H1 (cell line): ENCODE measurements at regions not wholly inside any gene's neighbourhood (a gene's known extent, or its start where the extent isn't known, plus 50 kb on each side); places are given as distances from the start of the nearest gene placed in this dataset.

Source experiments
- CTCF ChIA-PET: fragments of 300-600 bp; sonication (Branson Sonifier 250); formaldehyde crosslinking; loops from one replicate; lab custom pipeline; 2021; ENCODE audit not compliant: partially characterized antibody; lab: Charles Lee
- POLR2A ChIA-PET: fragments of 300-600 bp; sonication (Branson Sonifier 250); formaldehyde crosslinking; loops from one replicate; lab custom pipeline; 2021; ENCODE audit warnings: inconsistent platforms; ENCODE audit not compliant: partially characterized antibody; lab: Charles Lee
- DNase-seq, 2 experiments: peaks; one replicate each; pipeline versions ENCODE4 v3.0.0 to v3.0.0-alpha.2; 2010 to 2022; ENCODE audit warnings: low spot score in 2 of 2, low read depth in 1 of 2, mixed read lengths in 1 of 2
- FAIRE-seq: peaks from 2 replicates; lab custom pipeline; 2011; peaks lifted over from hg19 to GRCh38; lab: Jason Lieb, UNC
- H2AFZ ChIP-seq: 2 replicates; pipeline ENCODE4 v1.8.1; 2012; ENCODE audit warnings: low read length, inconsistent platforms
- H2AK5ac ChIP-seq: 2 replicates; pipeline ENCODE4 v1.6.1; 2013; ENCODE audit warnings: low read depth, low read length
- H2BK120ac ChIP-seq: replicated peaks from 2 replicates; pipeline ENCODE3; 2013; ENCODE audit warnings: low read depth, low read length, inconsistent platforms
- H2BK12ac ChIP-seq: 2 replicates; pipeline ENCODE4 v1.6.1; 2013; ENCODE audit warnings: low read depth, low read length
- H2BK15ac ChIP-seq: 2 replicates; pipeline ENCODE4 v1.6.1; 2013; ENCODE audit warnings: low read length
- H2BK20ac ChIP-seq: 2 replicates; pipeline ENCODE4 v1.6.1; 2013; ENCODE audit warnings: low read length
- H2BK5ac ChIP-seq: 2 replicates; pipeline ENCODE4 v1.6.1; 2013; ENCODE audit warnings: low read depth, low read length
- H3K14ac ChIP-seq: 2 replicates; pipeline ENCODE4 v1.6.1; 2013; ENCODE audit warnings: inconsistent platforms; ENCODE audit not compliant: insufficient read length
- H3K18ac ChIP-seq: 2 replicates; pipeline ENCODE4 v1.6.1; 2013; ENCODE audit warnings: low read length; ENCODE audit errors: extremely low read depth
- H3K23ac ChIP-seq: 2 replicates; pipeline ENCODE4 v1.6.1; 2013; ENCODE audit warnings: inconsistent platforms; ENCODE audit not compliant: insufficient read length
- H3K23me2 ChIP-seq: 2 replicates; pipeline ENCODE4 v1.6.1; 2013; ENCODE audit warnings: low read depth, low read length
- H3K27ac ChIP-seq: 2 replicates; pipeline ENCODE4 v1.6.1; 2011; ENCODE audit warnings: low read depth, low read length, inconsistent platforms
- H3K27me3 ChIP-seq, 4 experiments: replicated peaks in 1 of 4; 1 replicate in 1 of 4; 2 replicates in 3 of 4; pipeline versions ENCODE4 v1.6.1 to v1.8.1; 2011 to 2013; ENCODE audit warnings: low read length in 3 of 4, mild to moderate bottlenecking in 3 of 4, inconsistent platforms in 2 of 4, mixed read lengths in 2 of 4, moderate library complexity in 1 of 4; ENCODE audit not compliant: control insufficient read depth in 3 of 4, insufficient read depth in 3 of 4; ENCODE audit errors: extremely low read depth in 1 of 4
- H3K36me3 ChIP-seq, 4 experiments: 2 replicates each; pipeline versions ENCODE4 v1.6.1 to v1.8.1; 2011 to 2013; ENCODE audit warnings: mild to moderate bottlenecking in 4 of 4, low read length in 3 of 4, moderate library complexity in 2 of 4, control low read depth in 1 of 4, inconsistent platforms in 1 of 4; ENCODE audit not compliant: insufficient read depth in 4 of 4, control insufficient read depth in 2 of 4
- H3K4ac ChIP-seq: replicated peaks from 2 replicates; pipeline ENCODE3; 2013; ENCODE audit warnings: low read length, low read depth, mixed read lengths, inconsistent platforms; ENCODE audit not compliant: insufficient read length
- H3K4me1 ChIP-seq, 4 experiments: replicated peaks in 1 of 4; 1 replicate in 1 of 4; 2 replicates in 3 of 4; pipeline versions ENCODE4 v1.6.1 to v1.8.1; 2011 to 2013; ENCODE audit warnings: low read length in 3 of 4, inconsistent platforms in 2 of 4, mixed read lengths in 1 of 4; ENCODE audit not compliant: insufficient read depth in 4 of 4, control insufficient read depth in 3 of 4
- H3K4me2 ChIP-seq, 2 experiments: 2 replicates each; pipeline versions ENCODE4 v1.6.1 to v1.8.1; 2011 to 2013; ENCODE audit warnings: low read depth in 2 of 2, low read length in 2 of 2, control low read depth in 1 of 2, inconsistent platforms in 1 of 2, mild to moderate bottlenecking in 1 of 2; ENCODE audit not compliant: insufficient read depth in 1 of 2
- H3K4me3 ChIP-seq, 4 experiments: fragments of 200-600, 300-600 bp in 1 of 4; sonication (generic), shearing (Covaris generic), sonication (Bioruptor Twin) in 1 of 4; 2 replicates each; pipeline versions ENCODE4 v1.5.1 to v1.8.1; 2011 to 2016; ENCODE audit warnings: low read length in 4 of 4, low read depth in 3 of 4, control low read depth in 2 of 4, inconsistent platforms in 2 of 4, mild to moderate bottlenecking in 2 of 4, mixed read lengths in 1 of 4, moderate library complexity in 1 of 4; ENCODE audit not compliant: insufficient read depth in 2 of 4; ENCODE audit errors: extremely low read depth in 1 of 4
- H3K56ac ChIP-seq: replicated peaks from 2 replicates; pipeline ENCODE3; 2013; ENCODE audit warnings: low read depth, mild to moderate bottlenecking, mixed read lengths, low read length, inconsistent platforms; ENCODE audit not compliant: insufficient read length
- H3K79me1 ChIP-seq: 2 replicates; pipeline ENCODE4 v1.6.1; 2013; ENCODE audit warnings: low read depth, low read length, control low read depth
- H3K79me2 ChIP-seq, 2 experiments: 2 replicates each; pipeline versions ENCODE4 v1.6.1 to v1.8.1; 2012 to 2013; ENCODE audit warnings: low read length in 2 of 2, mild to moderate bottlenecking in 2 of 2, inconsistent platforms in 1 of 2; ENCODE audit not compliant: insufficient read depth in 2 of 2, control insufficient read depth in 1 of 2
- H3K9ac ChIP-seq, 4 experiments: replicated peaks in 1 of 4; 1 replicate in 1 of 4; 2 replicates in 3 of 4; pipeline versions ENCODE4 v1.6.1 to v1.8.1; 2011 to 2013; ENCODE audit warnings: low read depth in 3 of 4, low read length in 3 of 4, control low read depth in 2 of 4, mild to moderate bottlenecking in 2 of 4, moderate library complexity in 2 of 4, inconsistent platforms in 1 of 4; ENCODE audit errors: extremely low read depth in 1 of 4
- H3K9me3 ChIP-seq, 2 experiments: 2 replicates each; pipeline versions ENCODE4 v1.6.1 to v1.8.1; 2012 to 2013; ENCODE audit warnings: mild to moderate bottlenecking in 2 of 2, moderate library complexity in 2 of 2, control low read depth in 1 of 2, inconsistent platforms in 1 of 2, low read depth in 1 of 2, low read length in 1 of 2, mixed read lengths in 1 of 2; ENCODE audit not compliant: insufficient read depth in 2 of 2
- H4K20me1 ChIP-seq, 2 experiments: replicated peaks in 1 of 2; 2 replicates each; pipeline versions ENCODE3 to v1.8.1; 2011 to 2013; ENCODE audit warnings: inconsistent platforms in 2 of 2, low read length in 2 of 2, mild to moderate bottlenecking in 1 of 2; ENCODE audit not compliant: insufficient read depth in 2 of 2, control insufficient read depth in 1 of 2
- H4K5ac ChIP-seq: 2 replicates; pipeline ENCODE4 v1.6.1; 2013; ENCODE audit warnings: low read length, low read depth, mixed read lengths, inconsistent platforms; ENCODE audit not compliant: insufficient read length
- H4K8ac ChIP-seq: 2 replicates; pipeline ENCODE4 v1.8.0; 2013; ENCODE audit warnings: mild to moderate bottlenecking, moderate library complexity, low read length, inconsistent platforms; ENCODE audit not compliant: insufficient read depth; ENCODE audit errors: extremely low read depth
- H4K91ac ChIP-seq: replicated peaks from 2 replicates; pipeline ENCODE3; 2013; ENCODE audit warnings: low read length, mixed read lengths, inconsistent platforms; ENCODE audit not compliant: insufficient read length
- ASH2L ChIP-seq: fragments of 200-600, 300-600 bp; sonication (generic); IDR thresholded peaks from one replicate; pipeline ENCODE4 v1.7.1; 2017; ENCODE audit warnings: low read length
- CBX5 ChIP-seq: fragments of 300-800, 300-1000 bp; sonication (generic); IDR thresholded peaks from 2 replicates; pipeline ENCODE4 v1.7.1; 2016; ENCODE audit warnings: antibody characterized with exemption, low read length, low read depth
- CBX8 ChIP-seq: fragments of 300-800, 300-1000 bp; sonication (generic); IDR thresholded peaks from 2 replicates; pipeline ENCODE4 v1.7.1; 2016; ENCODE audit warnings: low read depth, low read length, borderline replicate concordance
- CTBP2 ChIP-seq: IDR thresholded peaks from 2 replicates; pipeline ENCODE4 v1.7.0; 2011; ENCODE audit warnings: borderline replicate concordance, mild to moderate bottlenecking, moderate library complexity, mixed read lengths, low read length; ENCODE audit not compliant: insufficient read depth, insufficient read length
- JUN ChIP-seq: IDR thresholded peaks from 2 replicates; pipeline ENCODE4 v1.6.1; 2011; ENCODE audit warnings: low read depth, mild to moderate bottlenecking, improper control_type of control experiment, low read length
- POLR2A ChIP-seq, 2 experiments: IDR thresholded peaks; 1 replicate in 1 of 2; 2 replicates in 1 of 2; pipeline ENCODE4 v1.6.1; 2011; ENCODE audit warnings: low read depth in 2 of 2, low read length in 2 of 2, mild to moderate bottlenecking in 2 of 2; ENCODE audit errors: control extremely low read depth in 1 of 2
- POU5F1 ChIP-seq: IDR thresholded peaks from 2 replicates; pipeline ENCODE4 v1.6.1; 2011; ENCODE audit warnings: low read depth, mild to moderate bottlenecking, low read length, moderate library complexity
- RAD21 ChIP-seq, 2 experiments: IDR thresholded peaks in 1 of 2; conservative IDR thresholded peaks in 1 of 2; 2 replicates each; pipeline ENCODE4 v1.6.1; 2011; ENCODE audit warnings: low read depth in 2 of 2, low read length in 2 of 2, improper control_type of control experiment in 1 of 2, inconsistent platforms in 1 of 2, mild to moderate bottlenecking in 1 of 2, moderate library complexity in 1 of 2
- SRF ChIP-seq: IDR thresholded peaks from 2 replicates; pipeline ENCODE4 v1.6.1; 2011; ENCODE audit warnings: mild to moderate bottlenecking, low read depth, low read length, moderate library complexity
- TCF12 ChIP-seq: IDR thresholded peaks from 2 replicates; pipeline ENCODE4 v1.6.1; 2011; ENCODE audit warnings: low read depth, mild to moderate bottlenecking, low read length
- WGBS, 2 experiments: shearing (Covaris generic) in 1 of 2; methylation state at CpG; one replicate each; pipeline versions ENCODE4 v1.1.6 to v1.1.7; 2013 to 2015; ENCODE audit warnings: low lambda C conversion rate in 2 of 2, mixed read lengths in 2 of 2, inconsistent platforms in 1 of 2, low coverage in 1 of 2, missing lambda C conversion rate in 1 of 2; ENCODE audit not compliant: insufficient replicate concordance in 2 of 2, insufficient coverage in 1 of 2, insufficient read length in 1 of 2; ENCODE audit errors: extremely low coverage in 1 of 2, missing lambda C conversion rate in 1 of 2; 5-methylcytosine and 5-hydroxymethylcytosine counted together
- TF ChIP-seq, protein P1 (sequence below): IDR thresholded peaks from 2 replicates; pipeline ENCODE4 v1.6.1; 2012; ENCODE audit warnings: low read length, inconsistent platforms

DNA sequence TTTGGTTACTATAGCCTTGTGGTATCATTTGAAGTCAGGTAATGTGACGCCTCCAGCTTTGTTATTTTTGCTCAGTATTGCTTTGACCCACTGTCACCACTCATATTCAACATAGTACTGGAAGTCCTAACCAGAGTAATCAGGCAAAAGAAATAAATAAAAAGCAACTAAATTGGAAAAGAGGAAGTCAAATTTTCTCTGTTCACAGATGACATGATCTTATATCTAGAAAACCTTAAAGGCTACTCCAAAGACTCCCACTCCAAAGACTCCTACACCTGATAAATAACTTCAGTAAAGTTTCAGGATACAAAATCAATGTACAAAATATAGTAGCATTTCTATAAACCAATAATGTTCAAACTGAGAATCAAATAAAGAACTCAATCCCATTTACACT, 348.6 kb downstream of the CXXC4 start:
- no peak overlapping the region for H3K27ac ChIP-seq
- H3K4me3 ChIP-seq: no peak overlapping the region
- TF ChIP-seq SRF (no peak), JUN (no peak), RAD21 (IDR thresholded peaks at IDR 0.05 in 1 of 2, conservative IDR thresholded peaks at IDR 0.05 in 1 of 2; ENCODE audit: low read depth in 2 of 2, low read length in 2 of 2) (no peak), POU5F1 (no peak), ASH2L (no peak), CBX5 (no peak), CTBP2 (no peak), TCF12 (no peak), CBX8 (no peak), POLR2A (IDR thresholded peaks at IDR 0.05; ENCODE audit: control extremely low read depth in 1 of 2, low read depth in 2 of 2, low read length in 2 of 2) (no peak)
- TF ChIP-seq, protein P1, sequence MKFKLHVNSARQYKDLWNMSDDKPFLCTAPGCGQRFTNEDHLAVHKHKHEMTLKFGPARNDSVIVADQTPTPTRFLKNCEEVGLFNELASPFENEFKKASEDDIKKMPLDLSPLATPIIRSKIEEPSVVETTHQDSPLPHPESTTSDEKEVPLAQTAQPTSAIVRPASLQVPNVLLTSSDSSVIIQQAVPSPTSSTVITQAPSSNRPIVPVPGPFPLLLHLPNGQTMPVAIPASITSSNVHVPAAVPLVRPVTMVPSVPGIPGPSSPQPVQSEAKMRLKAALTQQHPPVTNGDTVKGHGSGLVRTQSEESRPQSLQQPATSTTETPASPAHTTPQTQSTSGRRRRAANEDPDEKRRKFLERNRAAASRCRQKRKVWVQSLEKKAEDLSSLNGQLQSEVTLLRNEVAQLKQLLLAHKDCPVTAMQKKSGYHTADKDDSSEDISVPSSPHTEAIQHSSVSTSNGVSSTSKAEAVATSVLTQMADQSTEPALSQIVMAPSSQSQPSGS: no peak
- H2BK5ac ChIP-seq: no peak overlapping the region
- no peak overlapping the region for H4K8ac ChIP-seq
- H3K14ac ChIP-seq: no peak overlapping the region
- no peaks in the 10 kb centered on the region for H3K79me1 ChIP-seq
- H4K20me1 ChIP-seq: no peaks in the 10 kb centered on the region
- 91% methylated on average over 1 of the region's 1 CpG; no CpG with 5 or more reads in 1 of the 2 experiments for WGBS, 2 experiments
- DNase-seq (no peak), FAIRE-seq (no peak)
- no peak overlapping the region for H2BK20ac ChIP-seq
- no peak overlapping the region for H3K56ac ChIP-seq
- H2BK15ac ChIP-seq: no peak overlapping the region
- no peak overlapping the region for H2AK5ac ChIP-seq
- no peaks in the 10 kb centered on the region for H3K36me3 ChIP-seq
- no peaks in the 10 kb centered on the region for H3K4me1 ChIP-seq
- no peaks in the 10 kb centered on the region for H3K9me3 ChIP-seq
- CTCF ChIA-PET: no interaction called here
- no peak overlapping the region for H3K4ac ChIP-seq
- H2BK120ac ChIP-seq: no peak overlapping the region
- H3K9ac ChIP-seq: no peak overlapping the region
- POLR2A ChIA-PET: no interaction called here
- H3K18ac ChIP-seq: no peak overlapping the region
- no peaks in the 10 kb centered on the region for H3K23me2 ChIP-seq
- H3K23ac ChIP-seq: no peak overlapping the region
- no peak overlapping the region for H4K91ac ChIP-seq
- no peaks in the 10 kb centered on the region for H3K27me3 ChIP-seq
- H2AFZ ChIP-seq: no peak overlapping the region
- no peak overlapping the region for H3K4me2 ChIP-seq
- no peaks in the 10 kb centered on the region for H3K79me2 ChIP-seq
- no peak overlapping the region for H4K5ac ChIP-seq
- no peak overlapping the region for H2BK12ac ChIP-seq
